ENCODE measurements at regions not wholly inside any gene's neighbourhood (a gene's known extent, or its start where the extent isn't known, plus 50 kb on each side); places are given as distances from the start of the nearest gene placed in this dataset.

DNA sequence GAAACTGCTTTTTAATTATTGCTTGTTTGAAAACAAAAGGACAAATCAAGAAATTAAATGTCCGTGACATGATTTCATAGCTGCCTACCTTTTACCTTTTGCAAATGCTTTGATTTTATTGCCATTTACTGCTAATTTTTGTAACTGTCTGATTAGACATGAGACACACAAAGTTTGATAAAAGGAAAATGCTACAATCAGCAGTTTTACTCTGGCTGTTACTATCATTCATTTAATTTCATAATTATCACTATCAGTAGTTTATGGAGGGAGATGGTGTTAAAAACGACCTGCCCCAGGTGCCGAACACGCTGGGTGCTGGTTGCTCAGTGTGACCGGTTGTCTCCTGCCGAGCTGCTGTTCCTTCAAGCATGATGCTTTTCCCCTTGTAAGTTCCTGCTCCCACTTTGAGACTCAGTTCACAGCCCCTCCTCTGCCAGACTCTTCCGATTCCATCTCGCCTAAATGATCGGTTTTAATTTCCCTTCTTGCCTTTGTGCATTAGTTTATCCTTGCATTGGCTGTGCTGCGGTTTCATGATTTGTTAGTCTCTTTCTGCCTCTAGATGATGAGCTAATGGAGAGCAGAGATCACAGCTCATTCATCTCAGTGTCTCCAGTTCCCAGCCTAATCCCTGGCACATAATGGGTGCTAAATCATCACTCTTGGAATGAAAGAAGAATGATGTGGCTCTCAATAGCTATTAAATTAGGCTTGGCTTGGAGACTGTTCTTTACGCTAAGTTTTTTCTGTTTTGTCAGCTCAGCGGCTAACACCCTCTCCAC is 110.6 kb downstream of the PFKFB3 start:
- TF ChIP-seq, protein P1, sequence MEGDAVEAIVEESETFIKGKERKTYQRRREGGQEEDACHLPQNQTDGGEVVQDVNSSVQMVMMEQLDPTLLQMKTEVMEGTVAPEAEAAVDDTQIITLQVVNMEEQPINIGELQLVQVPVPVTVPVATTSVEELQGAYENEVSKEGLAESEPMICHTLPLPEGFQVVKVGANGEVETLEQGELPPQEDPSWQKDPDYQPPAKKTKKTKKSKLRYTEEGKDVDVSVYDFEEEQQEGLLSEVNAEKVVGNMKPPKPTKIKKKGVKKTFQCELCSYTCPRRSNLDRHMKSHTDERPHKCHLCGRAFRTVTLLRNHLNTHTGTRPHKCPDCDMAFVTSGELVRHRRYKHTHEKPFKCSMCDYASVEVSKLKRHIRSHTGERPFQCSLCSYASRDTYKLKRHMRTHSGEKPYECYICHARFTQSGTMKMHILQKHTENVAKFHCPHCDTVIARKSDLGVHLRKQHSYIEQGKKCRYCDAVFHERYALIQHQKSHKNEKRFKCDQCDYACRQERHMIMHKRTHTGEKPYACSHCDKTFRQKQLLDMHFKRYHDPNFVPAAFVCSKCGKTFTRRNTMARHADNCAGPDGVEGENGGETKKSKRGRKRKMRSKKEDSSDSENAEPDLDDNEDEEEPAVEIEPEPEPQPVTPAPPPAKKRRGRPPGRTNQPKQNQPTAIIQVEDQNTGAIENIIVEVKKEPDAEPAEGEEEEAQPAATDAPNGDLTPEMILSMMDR (IDR thresholded peaks at IDR 0.05; ENCODE audit: low read depth, low read length, poor library complexity, severe bottlenecking): no peak
- TF ChIP-seq EZH2phosphoT487 (IDR thresholded peaks at IDR 0.05; ENCODE audit: borderline replicate concordance, low read length): no peak
